Activated naive CD4-positive, alpha-beta T cell treated with anti-CD3 and anti-CD28 coated beads for 36 hours (primary cell): ENCODE measurements at regions not wholly inside any gene's neighbourhood (a gene's known extent, or its start where the extent isn't known, plus 50 kb on each side); places are given as distances from the start of the nearest gene placed in this dataset.

Experiments
- CTCF ChIA-PET: fragments of 350-600 bp; sonication (Branson Sonifier 250); formaldehyde crosslinking; loops from one replicate; lab custom pipeline; 2021; ENCODE audit warnings: antibody characterized with exemption; lab: Charles Lee
- DNase-seq: peaks from one replicate; pipeline ENCODE4 v3.0.0-alpha.2; 2020
- H3K27ac Mint-ChIP-seq: one replicate; pipeline ENCODE4 v1.8.0; 2021; ENCODE audit warnings: mild to moderate bottlenecking, mixed read lengths
- H3K27me3 Mint-ChIP-seq: one replicate; pipeline ENCODE4 v1.8.0; 2021; ENCODE audit warnings: low read depth, mixed read lengths
- H3K36me3 Mint-ChIP-seq: one replicate; pipeline ENCODE4 v1.8.0; 2021; ENCODE audit warnings: low read depth, mixed read lengths
- H3K4me1 Mint-ChIP-seq: one replicate; pipeline ENCODE4 v1.8.0; 2021; ENCODE audit warnings: low read depth, mixed read lengths
- H3K4me3 Mint-ChIP-seq: one replicate; pipeline ENCODE4 v1.8.0; 2021; ENCODE audit warnings: mild to moderate bottlenecking, moderate library complexity, mixed read lengths
- H3K9me3 Mint-ChIP-seq: one replicate; pipeline ENCODE4 v1.8.0; 2021; ENCODE audit warnings: mixed read lengths
- intact Hi-C: fragments of 100-400 bp; cut with micrococcal nuclease; formaldehyde crosslinking; loops from one replicate; pipeline ENCODE4 v1.15.1; 2023

- H3K9me3 Mint-ChIP-seq, result no peaks in the 10 kb centered on the region
- H3K36me3 Mint-ChIP-seq, result no peaks in the 10 kb centered on the region
- no peaks in the 10 kb centered on the region for H3K4me1 Mint-ChIP-seq
- H3K27ac Mint-ChIP-seq, result no peak overlapping the region
- intact Hi-C loops, result no loop called here
- CTCF ChIA-PET, result interaction anchor here (0.7 kb wide), 1 partner anchor 32 kb away, joined by 4 read pairs; no protein-coding TSS in a partner anchor
- H3K4me3 Mint-ChIP-seq, result no peak overlapping the region
- peaks cover 4% of the 10 kb centered on the region for H3K27me3 Mint-ChIP-seq
- no peak for DNase-seq
Observed at GRCh38 chr17:14959106-14959648, 305.9 kb downstream of the PMP22 start.

DNA sequence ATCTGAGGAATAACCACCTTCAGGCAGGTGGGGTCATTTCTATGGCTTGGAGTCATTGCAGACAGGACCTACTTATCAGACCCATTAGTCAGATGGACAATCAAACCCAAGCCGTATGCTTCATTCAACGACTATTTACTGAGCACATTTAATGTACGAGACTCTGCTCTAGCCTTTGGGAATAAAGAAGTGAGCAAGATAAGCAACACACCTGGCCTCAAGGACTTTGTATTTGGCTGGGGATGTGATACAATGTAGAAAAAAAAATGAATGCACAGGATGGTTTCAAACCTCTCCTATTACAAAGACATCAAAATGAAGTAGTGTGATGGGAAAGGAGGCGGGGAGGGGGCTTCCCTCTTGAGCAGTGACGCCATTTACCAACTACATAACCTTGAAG, 311.7 kb downstream of the PMP22 start:
- DNase-seq, result no peak
- H3K27ac Mint-ChIP-seq, result no peak overlapping the region
- H3K4me1 Mint-ChIP-seq, result no peaks in the 10 kb centered on the region
- intact Hi-C loops, result no loop called here
- H3K9me3 Mint-ChIP-seq, result peaks cover 1% of the 10 kb centered on the region
- H3K27me3 Mint-ChIP-seq, result peaks cover 10% of the 10 kb centered on the region
- H3K36me3 Mint-ChIP-seq, result no peaks in the 10 kb centered on the region
- no peak overlapping the region for H3K4me3 Mint-ChIP-seq
- CTCF ChIA-PET, result no interaction called here

DNA sequence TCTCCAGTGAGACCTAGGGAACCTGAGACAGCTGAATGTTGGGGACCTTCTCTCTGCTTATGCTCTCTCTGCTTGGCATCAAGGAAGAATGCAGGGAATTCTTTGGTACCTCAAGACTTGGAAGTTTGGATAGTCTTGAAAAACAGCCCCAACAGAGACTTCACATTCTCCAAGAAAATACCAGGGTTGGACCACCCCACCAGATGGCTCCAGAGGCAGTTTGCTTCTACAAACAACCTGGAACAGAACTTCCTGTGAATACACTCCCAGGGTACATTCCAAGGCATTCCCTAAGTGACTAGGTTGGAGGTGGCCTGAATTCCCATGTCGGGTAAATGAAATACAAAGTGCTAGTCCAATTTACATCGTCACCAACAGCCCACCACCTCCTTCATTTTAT, 314.4 kb downstream of the PMP22 start:
- CTCF ChIA-PET, result no interaction called here
- no peak for DNase-seq
- H3K4me1 Mint-ChIP-seq, result no peaks in the 10 kb centered on the region
- no peaks in the 10 kb centered on the region for H3K36me3 Mint-ChIP-seq
- intact Hi-C loops, result no loop called here
- peaks cover 1% of the 10 kb centered on the region for H3K9me3 Mint-ChIP-seq
- H3K4me3 Mint-ChIP-seq, result no peak overlapping the region
- H3K27me3 Mint-ChIP-seq, result peaks cover 10% of the 10 kb centered on the region
- no peak overlapping the region for H3K27ac Mint-ChIP-seq

GRCh38 chr17:14950216-14950615, 314.9 kb downstream of the PMP22 start:
- H3K4me3 Mint-ChIP-seq, result no peak overlapping the region
- CTCF ChIA-PET, result no interaction called here
- no peak overlapping the region for H3K27ac Mint-ChIP-seq
- peaks cover 11% of the 10 kb centered on the region for H3K27me3 Mint-ChIP-seq
- H3K36me3 Mint-ChIP-seq, result no peaks in the 10 kb centered on the region
- no peak for DNase-seq
- intact Hi-C loops, result no loop called here
- H3K9me3 Mint-ChIP-seq, result peaks cover 1% of the 10 kb centered on the region
- no peaks in the 10 kb centered on the region for H3K4me1 Mint-ChIP-seq

DNA sequence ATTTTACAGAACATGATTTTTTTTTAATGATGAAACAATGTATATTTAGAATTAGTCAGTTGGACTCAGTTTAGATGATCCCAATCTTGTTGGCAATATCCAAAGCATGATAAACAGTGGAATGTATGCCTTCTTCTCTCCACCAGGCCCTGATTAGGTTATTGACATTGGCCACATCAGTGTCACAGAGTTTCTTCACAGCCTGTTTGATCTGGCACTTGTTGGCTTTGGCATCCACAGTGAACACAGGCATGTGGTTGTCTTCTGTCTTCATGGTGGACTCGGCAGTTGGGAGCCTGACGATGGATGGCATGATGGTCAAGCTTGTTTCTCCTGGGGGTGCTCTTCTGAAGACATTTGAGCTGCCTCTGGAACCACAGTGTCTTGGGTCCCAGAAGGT, 317.5 kb downstream of the PMP22 start:
- H3K27me3 Mint-ChIP-seq, result peaks cover 13% of the 10 kb centered on the region
- no peaks in the 10 kb centered on the region for H3K4me1 Mint-ChIP-seq
- intact Hi-C loops, result no loop called here
- no peak overlapping the region for H3K27ac Mint-ChIP-seq
- peaks cover 1% of the 10 kb centered on the region for H3K9me3 Mint-ChIP-seq
- CTCF ChIA-PET, result interaction anchor here (1.4 kb wide), 1 partner anchor 15 kb away, joined by 4 read pairs; no protein-coding TSS in a partner anchor
- H3K36me3 Mint-ChIP-seq, result no peaks in the 10 kb centered on the region
- no peak overlapping the region for H3K4me3 Mint-ChIP-seq
- no peak for DNase-seq

DNA sequence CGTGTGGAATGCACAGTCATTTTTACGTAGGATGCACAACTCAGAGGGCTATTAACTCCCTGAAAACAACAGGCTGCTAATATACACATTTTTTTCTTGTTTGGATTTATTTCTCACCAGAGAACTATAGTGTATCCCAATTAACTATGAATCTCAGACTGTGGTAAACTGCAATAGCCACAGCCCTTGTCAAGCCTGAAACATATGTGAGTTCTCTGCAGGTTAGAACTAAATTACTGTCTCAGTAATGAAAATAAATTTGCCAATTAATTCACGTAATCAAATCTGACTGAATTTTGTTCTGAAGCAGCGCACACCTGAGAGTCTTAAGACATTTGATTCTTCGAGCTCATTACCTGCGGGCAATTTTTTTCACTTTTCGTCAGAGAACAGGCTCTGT, 318.6 kb downstream of the PMP22 start:
- DNase-seq, result no peak
- CTCF ChIA-PET, result no interaction called here

DNA sequence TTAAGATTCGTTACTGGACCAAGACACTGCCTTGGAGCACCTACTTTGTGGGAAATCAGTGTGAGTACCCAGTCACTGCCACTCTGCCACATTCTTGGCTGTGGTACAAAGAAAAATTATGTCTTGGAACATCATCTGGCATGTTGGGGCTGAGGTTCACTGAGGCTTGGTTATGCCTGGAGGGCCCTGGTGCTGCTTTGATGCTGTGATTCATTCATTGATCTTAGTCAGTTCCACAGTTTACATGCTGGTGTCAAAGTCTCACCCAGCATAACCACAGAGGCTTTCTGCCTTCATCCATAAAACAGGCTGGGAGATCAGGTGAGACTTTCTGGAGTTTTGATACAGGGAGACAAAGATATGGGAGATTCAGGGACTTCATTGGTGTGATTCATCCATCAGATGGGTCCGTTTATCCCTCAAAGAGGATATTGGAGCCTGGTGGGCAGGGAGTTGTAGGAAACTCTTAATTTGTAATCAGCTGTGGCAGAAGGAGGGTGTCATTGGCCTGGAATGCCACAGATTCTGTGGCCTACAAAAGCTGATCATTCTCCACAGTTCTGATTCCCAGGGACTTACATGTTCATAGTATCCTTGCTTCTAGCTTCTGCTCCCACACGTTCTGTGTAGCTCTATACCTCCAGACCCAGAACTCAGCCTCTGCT, 322.5 kb downstream of the PMP22 start:
- Mint-ChIP-seq H3K27ac (no peak overlapping the region), H3K27me3 (peaks cover 10% of the 10 kb centered on the region), H3K4me3 (no peak overlapping the region), H3K9me3 (no peaks in the 10 kb centered on the region), H3K4me1 (no peaks in the 10 kb centered on the region), H3K36me3 (no peaks in the 10 kb centered on the region)
- intact Hi-C loops, result no loop called here
- CTCF ChIA-PET, result interaction anchor here (0.7 kb wide), 1 partner anchor 605 kb away, joined by 3 read pairs; no protein-coding TSS in a partner anchor
- DNase-seq, result no peak

More for the DNA sequence above, 318.6 kb downstream of the PMP22 start:
- intact Hi-C loops, result no loop called here
- Mint-ChIP-seq H3K9me3 (no peaks in the 10 kb centered on the region), H3K36me3 (no peaks in the 10 kb centered on the region), H3K4me1 (no peaks in the 10 kb centered on the region), H3K27me3 (peaks cover 10% of the 10 kb centered on the region), H3K4me3 (no peak overlapping the region), H3K27ac (no peak overlapping the region)

- peaks cover 10% of the 10 kb centered on the region for H3K27me3 Mint-ChIP-seq
- H3K4me1 Mint-ChIP-seq, result no peaks in the 10 kb centered on the region
- CTCF ChIA-PET, result no interaction called here
- no peak overlapping the region for H3K27ac Mint-ChIP-seq
- no peak for DNase-seq
- H3K36me3 Mint-ChIP-seq, result no peaks in the 10 kb centered on the region
- H3K4me3 Mint-ChIP-seq, result no peak overlapping the region
- H3K9me3 Mint-ChIP-seq, result no peaks in the 10 kb centered on the region
- intact Hi-C loops, result no loop called here
Observed at GRCh38 chr17:14940938-14941265, 324.2 kb downstream of the PMP22 start.

DNA sequence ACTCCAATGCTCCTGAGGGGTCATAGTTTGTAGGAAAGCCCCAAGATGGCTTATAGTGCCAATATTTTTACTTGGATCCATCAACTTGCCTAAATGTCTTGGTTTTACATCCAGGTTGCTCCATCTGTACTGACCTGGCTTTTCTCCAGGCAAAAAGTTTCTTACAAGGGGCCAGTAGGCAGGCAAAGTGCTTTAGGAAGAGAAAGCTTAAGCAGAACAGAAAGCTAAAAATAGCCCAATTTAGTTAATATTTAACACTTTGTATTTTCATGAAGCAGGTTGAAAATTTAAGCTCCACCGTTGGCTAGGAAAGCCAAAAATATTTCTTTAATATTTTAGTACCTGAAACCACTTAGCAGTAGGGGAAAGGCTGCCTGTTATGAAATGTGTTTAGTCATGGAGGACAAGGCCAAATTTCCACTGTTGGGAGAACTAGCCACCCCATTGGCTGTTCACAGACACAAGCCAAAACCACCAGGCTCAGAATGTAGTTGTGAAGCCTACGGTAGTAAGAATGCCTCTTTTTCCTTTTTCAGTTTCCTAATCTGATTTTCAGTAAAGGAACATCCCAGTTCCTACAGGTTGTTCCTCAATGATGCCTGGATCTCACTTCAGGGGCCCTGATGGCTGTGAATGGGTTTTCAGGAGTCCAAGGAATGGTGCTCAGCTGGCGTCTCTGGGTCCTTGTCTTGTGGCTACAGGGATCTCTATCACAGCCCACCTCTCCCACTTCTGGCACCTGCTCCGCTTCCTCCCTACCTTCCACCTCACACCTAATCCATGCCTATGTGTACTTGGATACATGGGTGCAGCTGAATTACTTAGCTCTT, 324.8 kb downstream of the PMP22 start:
- no peak overlapping the region for H3K27ac Mint-ChIP-seq
- H3K36me3 Mint-ChIP-seq, result no peaks in the 10 kb centered on the region
- CTCF ChIA-PET, result interaction anchor here (0.9 kb wide), 1 partner anchor 8 kb away, joined by 3 read pairs; no protein-coding TSS in a partner anchor
- H3K27me3 Mint-ChIP-seq, result peaks cover 7% of the 10 kb centered on the region
- H3K4me1 Mint-ChIP-seq, result no peaks in the 10 kb centered on the region
- DNase-seq, result no peak
- intact Hi-C loops, result no loop called here
- no peaks in the 10 kb centered on the region for H3K9me3 Mint-ChIP-seq
- no peak overlapping the region for H3K4me3 Mint-ChIP-seq

- no peaks in the 10 kb centered on the region for H3K9me3 Mint-ChIP-seq
- no peak overlapping the region for H3K4me3 Mint-ChIP-seq
- CTCF ChIA-PET, result interaction anchor here (1.4 kb wide), 1 partner anchor 9 kb away, joined by 3 read pairs; no protein-coding TSS in a partner anchor
- no peaks in the 10 kb centered on the region for H3K36me3 Mint-ChIP-seq
- peaks cover 8% of the 10 kb centered on the region for H3K27me3 Mint-ChIP-seq
- intact Hi-C loops, result no loop called here
- H3K27ac Mint-ChIP-seq, result no peak overlapping the region
- no peaks in the 10 kb centered on the region for H3K4me1 Mint-ChIP-seq
- DNase-seq, result no peak
Observed at GRCh38 chr17:14935845-14936485, 329.2 kb downstream of the PMP22 start.

DNA sequence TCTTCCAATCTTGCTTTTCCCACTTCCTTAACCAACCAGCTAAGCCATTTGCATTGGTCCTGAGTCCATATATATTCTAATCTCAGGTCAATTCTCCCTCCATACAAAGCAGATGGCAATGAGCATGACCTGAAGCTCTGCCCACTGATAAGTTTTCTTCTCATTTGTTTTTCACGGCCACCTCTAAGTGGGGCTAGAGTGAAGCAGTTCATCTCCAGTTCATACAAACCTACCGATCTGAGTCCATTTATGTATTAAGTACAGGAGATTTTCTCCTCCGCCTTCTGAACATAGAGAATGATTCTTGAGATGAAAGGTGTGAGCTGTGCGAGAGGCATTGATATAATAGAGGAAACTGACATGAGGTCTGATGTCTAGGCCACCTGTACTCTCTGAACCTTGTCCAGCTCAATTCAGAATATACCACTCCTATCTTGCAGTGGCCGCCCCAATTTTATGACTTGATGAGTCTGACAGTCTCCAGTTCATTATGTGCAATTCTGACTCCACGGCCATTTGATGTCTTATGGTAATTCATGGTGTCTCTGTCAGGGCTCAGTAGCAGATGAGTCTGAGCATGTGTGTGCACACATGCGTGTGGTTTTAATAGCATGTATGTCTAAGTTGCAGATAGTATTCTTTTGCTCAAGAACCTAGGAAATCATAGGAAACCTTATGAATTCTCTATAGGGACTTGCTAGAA, 329.8 kb downstream of the PMP22 start:
- H3K4me1 Mint-ChIP-seq, result no peaks in the 10 kb centered on the region
- CTCF ChIA-PET, result interaction anchor here (0.6 to 1.4 kb wide), 2 partner anchors 9 to 887 kb away, joined by 3 to 4 read pairs; no protein-coding TSS in a partner anchor
- DNase-seq, result no peak
- intact Hi-C loops, result no loop called here
- no peaks in the 10 kb centered on the region for H3K36me3 Mint-ChIP-seq
- H3K27ac Mint-ChIP-seq, result no peak overlapping the region
- H3K9me3 Mint-ChIP-seq, result no peaks in the 10 kb centered on the region
- no peak overlapping the region for H3K4me3 Mint-ChIP-seq
- H3K27me3 Mint-ChIP-seq, result peaks cover 5% of the 10 kb centered on the region

- H3K27ac Mint-ChIP-seq, result no peak overlapping the region
- H3K9me3 Mint-ChIP-seq, result no peaks in the 10 kb centered on the region
- H3K36me3 Mint-ChIP-seq, result no peaks in the 10 kb centered on the region
- H3K27me3 Mint-ChIP-seq, result peaks cover 8% of the 10 kb centered on the region
- intact Hi-C loops, result no loop called here
- DNase-seq, result no peak
- H3K4me1 Mint-ChIP-seq, result no peaks in the 10 kb centered on the region
- H3K4me3 Mint-ChIP-seq, result no peak overlapping the region
- CTCF ChIA-PET, result no interaction called here
Observed at GRCh38 chr17:14933676-14934075, 331.4 kb downstream of the PMP22 start.
